Fibroblast of pulmonary artery (primary cell): ENCODE measurements at regions not wholly inside any gene's neighbourhood (a gene's known extent, or its start where the extent isn't known, plus 50 kb on each side); places are given as distances from the start of the nearest gene placed in this dataset.

Experiments
- DNase-seq: peaks from one replicate; pipeline ENCODE4 v3.0.0-alpha.2; 2010; ENCODE audit warnings: low read depth
- H3K4me3 ChIP-seq: replicated peaks from 2 replicates; pipeline ENCODE4 v1.5.1; 2011; ENCODE audit warnings: low read depth, mild to moderate bottlenecking, control low read depth, low read length, moderate library complexity
- TF ChIP-seq, protein P1 (sequence below): IDR thresholded peaks from 2 replicates; pipeline ENCODE4 v1.5.1; 2011; ENCODE audit warnings: mild to moderate bottlenecking, control low read depth, low read length, inconsistent platforms; ENCODE audit errors: missing control alignments

DNA sequence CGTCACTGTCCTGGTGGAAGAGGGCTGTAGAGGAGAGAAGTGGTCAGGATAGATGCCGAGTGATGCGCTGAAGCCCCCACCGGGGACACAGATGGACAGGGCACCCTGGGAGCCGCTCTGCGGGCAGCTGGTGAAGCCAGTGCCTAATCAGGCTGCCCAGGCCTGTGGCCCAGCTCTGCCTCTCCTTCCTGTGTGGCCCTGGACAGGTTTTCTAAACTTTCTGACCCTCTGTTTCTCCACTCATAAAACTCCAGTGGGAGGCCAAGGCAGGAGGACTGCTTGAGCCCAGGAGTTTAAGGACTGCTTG, 86.1 kb downstream of the C5orf15 start:
- no peak for DNase-seq
- TF ChIP-seq, protein P1, sequence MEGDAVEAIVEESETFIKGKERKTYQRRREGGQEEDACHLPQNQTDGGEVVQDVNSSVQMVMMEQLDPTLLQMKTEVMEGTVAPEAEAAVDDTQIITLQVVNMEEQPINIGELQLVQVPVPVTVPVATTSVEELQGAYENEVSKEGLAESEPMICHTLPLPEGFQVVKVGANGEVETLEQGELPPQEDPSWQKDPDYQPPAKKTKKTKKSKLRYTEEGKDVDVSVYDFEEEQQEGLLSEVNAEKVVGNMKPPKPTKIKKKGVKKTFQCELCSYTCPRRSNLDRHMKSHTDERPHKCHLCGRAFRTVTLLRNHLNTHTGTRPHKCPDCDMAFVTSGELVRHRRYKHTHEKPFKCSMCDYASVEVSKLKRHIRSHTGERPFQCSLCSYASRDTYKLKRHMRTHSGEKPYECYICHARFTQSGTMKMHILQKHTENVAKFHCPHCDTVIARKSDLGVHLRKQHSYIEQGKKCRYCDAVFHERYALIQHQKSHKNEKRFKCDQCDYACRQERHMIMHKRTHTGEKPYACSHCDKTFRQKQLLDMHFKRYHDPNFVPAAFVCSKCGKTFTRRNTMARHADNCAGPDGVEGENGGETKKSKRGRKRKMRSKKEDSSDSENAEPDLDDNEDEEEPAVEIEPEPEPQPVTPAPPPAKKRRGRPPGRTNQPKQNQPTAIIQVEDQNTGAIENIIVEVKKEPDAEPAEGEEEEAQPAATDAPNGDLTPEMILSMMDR: no peak
- no peak overlapping the region for H3K4me3 ChIP-seq

DNA sequence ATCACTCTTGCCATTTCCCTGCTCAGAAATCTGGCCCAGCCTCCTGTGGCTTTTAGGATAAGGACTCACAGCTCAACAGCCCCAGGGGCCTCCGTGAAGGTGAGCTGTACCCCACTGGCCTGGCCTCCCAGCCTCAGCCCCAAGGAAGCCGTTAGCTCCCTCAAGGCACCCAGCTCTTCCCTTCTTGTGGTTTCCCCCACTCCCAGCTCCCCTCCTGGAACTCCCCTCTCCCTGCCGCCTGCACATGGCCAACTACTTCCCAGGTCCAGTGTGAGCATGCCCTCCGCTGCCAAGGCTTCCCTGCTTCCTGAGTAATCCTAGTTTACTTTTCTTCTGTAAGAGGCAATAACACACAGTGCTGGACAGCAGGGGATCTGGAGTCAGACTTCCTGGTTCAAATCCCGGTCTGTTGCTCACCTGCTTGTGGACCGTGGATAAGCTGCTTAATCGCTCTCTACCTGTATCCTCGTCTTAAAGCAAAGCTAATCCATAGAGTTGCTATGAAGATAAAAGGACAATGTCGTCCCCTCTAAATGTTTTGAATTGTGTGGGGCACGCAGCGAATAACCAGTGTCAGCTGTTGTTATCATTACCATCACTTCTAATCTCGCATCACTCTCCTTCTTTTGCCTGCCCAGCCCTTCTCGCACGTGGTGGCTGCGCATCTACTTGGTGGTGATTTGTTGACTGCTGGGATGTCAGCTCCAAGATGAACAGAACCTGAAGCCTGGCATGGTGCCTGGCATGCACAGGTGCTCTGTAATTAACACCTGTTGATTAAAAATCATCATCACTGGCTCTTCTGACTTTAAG, 86.6 kb downstream of the C5orf15 start:
- no peak for DNase-seq
- H3K4me3 ChIP-seq: no peak overlapping the region
- TF ChIP-seq, protein P1: no peak

DNA sequence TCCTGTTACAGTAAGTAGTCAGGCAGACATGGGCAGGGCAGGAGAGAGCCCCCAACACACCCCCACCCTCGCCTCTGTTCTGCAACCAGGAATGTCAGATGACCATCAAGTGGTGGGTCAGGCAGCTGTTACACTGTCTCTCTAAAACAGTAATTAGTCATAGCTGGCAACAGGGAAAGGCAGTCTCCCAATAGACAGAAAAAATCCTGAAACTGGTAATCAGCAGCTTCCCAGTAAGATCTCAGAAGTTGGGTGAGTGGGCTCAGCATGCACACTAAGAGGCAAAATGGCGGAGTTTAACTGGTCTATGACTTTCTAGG, 90.2 kb downstream of the C5orf15 start:
- TF ChIP-seq, protein P1: no peak
- no peak overlapping the region for H3K4me3 ChIP-seq
- no peak for DNase-seq

DNA sequence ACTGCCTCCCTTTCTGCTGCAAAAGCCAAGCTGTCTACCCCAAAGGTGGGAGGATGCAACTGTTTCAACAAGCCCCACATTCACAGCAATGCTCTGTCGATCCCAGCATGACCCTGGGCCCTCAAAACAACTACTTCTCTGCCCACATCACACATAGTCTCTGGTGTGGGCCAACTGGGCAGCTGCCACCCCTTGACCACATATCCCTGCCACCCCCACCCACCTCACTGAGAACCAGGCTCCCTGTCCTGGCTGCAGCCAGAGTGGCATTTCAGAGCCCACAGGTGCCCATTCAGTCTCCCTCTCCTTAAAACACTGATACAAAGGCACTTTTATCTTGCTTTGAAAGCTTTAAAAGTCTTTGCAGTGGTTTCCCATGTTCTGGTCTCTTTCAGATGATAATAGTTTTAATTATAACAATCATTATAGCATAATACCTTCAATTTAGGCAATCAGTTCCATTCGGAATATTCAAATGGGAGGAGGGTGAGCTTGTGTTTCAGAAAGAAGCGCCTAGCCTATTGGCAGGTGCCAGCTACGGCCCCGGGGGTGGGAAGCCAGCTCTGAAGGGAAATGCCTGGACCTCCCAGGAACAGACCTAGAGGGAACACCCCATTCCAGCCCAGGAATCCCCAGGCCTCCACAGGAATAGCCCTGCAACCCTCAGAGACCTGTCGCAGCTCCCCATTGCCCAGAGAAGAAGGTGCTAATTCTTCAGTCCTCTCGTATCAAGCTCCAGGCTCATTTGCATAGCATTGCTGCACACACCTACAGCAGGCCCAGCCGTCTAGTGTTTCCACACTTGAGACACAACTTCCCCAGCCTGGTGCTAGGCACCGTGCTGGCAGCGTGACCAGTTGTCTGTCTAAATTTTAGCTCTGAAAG, 90.8 kb downstream of the C5orf15 start:
- TF ChIP-seq, protein P1: no peak
- no peak for DNase-seq

DNA sequence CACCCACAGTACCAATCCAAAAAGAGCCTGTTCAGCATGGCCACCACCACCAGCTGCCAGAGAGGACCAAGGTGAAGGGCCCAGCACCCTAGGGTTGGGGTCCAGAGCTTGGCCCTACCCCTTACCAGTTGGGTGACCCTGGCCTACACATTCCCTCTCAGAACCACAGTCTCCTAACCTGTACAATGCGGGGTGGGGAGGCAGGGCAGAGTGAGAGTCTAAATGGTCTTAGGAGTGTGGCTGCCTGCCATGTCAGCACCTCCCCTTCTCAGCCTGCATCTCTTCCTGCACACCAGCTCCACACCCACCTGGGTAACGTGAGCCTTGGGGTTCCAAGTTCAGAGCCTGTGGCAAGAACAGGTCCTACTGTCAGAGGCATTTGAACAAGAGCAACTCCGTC, 92.2 kb downstream of the C5orf15 start:
- no peak overlapping the region for H3K4me3 ChIP-seq
- no peak for DNase-seq
- TF ChIP-seq, protein P1: no peak

More for the DNA sequence above, 90.8 kb downstream of the C5orf15 start:
- no peak overlapping the region for H3K4me3 ChIP-seq

DNA sequence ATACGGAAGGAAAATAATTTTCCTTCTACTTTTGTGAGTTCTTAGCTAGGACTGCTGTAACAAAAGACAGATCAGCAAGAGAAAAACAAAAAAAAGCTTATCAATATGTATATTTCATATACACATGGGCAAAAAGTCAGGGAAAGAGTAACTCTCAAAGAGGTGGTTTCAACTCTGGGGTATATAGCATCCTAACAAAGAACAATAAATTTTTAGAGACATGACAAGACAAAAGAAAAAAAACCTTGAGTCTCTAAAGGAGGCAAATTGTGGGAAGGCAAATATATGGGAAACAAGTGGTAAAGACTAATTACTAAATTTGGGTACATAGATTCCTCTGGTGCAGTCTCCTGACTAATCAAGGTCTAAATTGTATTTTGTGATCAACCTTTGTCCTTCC, 93.2 kb downstream of the C5orf15 start:
- TF ChIP-seq, protein P1: no peak
- no peak for DNase-seq
- H3K4me3 ChIP-seq: no peak overlapping the region
